ENCODE measurements at regions not wholly inside any gene's neighbourhood (a gene's known extent, or its start where the extent isn't known, plus 50 kb on each side); places are given as distances from the start of the nearest gene placed in this dataset.

- no peak for DNase-seq (ENCODE audit: low read depth)
Measured at GRCh38 chr11:81424822-81425221, 1308.8 kb downstream of the FAM181B start.

GRCh38 chr11:81422402-81422801 is 1311.3 kb downstream of the FAM181B start:
- no peak for DNase-seq (ENCODE audit: low read depth)

- DNase-seq (ENCODE audit: low read depth), result no peak
Measured at GRCh38 chr11:81421251-81421860, 1312.3 kb downstream of the FAM181B start.

GRCh38 chr11:81420668-81421250 is 1312.9 kb downstream of the FAM181B start:
- no peak for DNase-seq (ENCODE audit: low read depth)

- no peak for DNase-seq (ENCODE audit: low read depth)
Measured at GRCh38 chr11:81397316-81397715, 1336.3 kb downstream of the FAM181B start.

- DNase-seq (ENCODE audit: low read depth), result no peak
Measured at GRCh38 chr11:81394311-81394710, 1339.4 kb downstream of the FAM181B start.

GRCh38 chr11:81388326-81388725 is 1345.3 kb downstream of the FAM181B start:
- no peak for DNase-seq (ENCODE audit: low read depth)

GRCh38 chr11:81380395-81380794 is 1353.3 kb downstream of the FAM181B start:
- peak; percentile 0 for DNase-seq (ENCODE audit: low read depth)

GRCh38 chr11:81377418-81377817 is 1356.2 kb downstream of the FAM181B start:
- no peak for DNase-seq (ENCODE audit: low read depth)

GRCh38 chr11:81373986-81374385 is 1359.7 kb downstream of the FAM181B start:
- DNase-seq (ENCODE audit: low read depth), result no peak

GRCh38 chr11:81368192-81368591 is 1365.5 kb downstream of the FAM181B start:
- no peak for DNase-seq (ENCODE audit: low read depth)

GRCh38 chr11:81365496-81365895 is 1368.2 kb downstream of the FAM181B start:
- DNase-seq (ENCODE audit: low read depth), result no peak

- DNase-seq (ENCODE audit: low read depth), result peak; percentile 9
Measured at GRCh38 chr11:81359476-81359875, 1374.2 kb downstream of the FAM181B start.

- DNase-seq (ENCODE audit: low read depth), result no peak
Measured at GRCh38 chr11:81345609-81346008, 1388.1 kb downstream of the FAM181B start.

- no peak for DNase-seq (ENCODE audit: low read depth)
Measured at GRCh38 chr11:81342966-81343365, 1390.7 kb downstream of the FAM181B start.

GRCh38 chr11:81340225-81340624 is 1393.4 kb downstream of the FAM181B start:
- DNase-seq (ENCODE audit: low read depth), result no peak

- DNase-seq (ENCODE audit: low read depth), result no peak
Measured at GRCh38 chr11:81339521-81339920, 1394.1 kb downstream of the FAM181B start.

GRCh38 chr11:81337756-81338155 is 1395.9 kb downstream of the FAM181B start:
- no peak for DNase-seq (ENCODE audit: low read depth)

GRCh38 chr11:81332276-81332675 is 1401.4 kb downstream of the FAM181B start:
- DNase-seq (ENCODE audit: low read depth), result no peak

- no peak for DNase-seq (ENCODE audit: low read depth)
Measured at GRCh38 chr11:81331611-81332235, 1401.9 kb downstream of the FAM181B start.

GRCh38 chr11:81331088-81331487 is 1402.6 kb downstream of the FAM181B start:
- no peak for DNase-seq (ENCODE audit: low read depth)

GRCh38 chr11:81303038-81303664 is 1430.5 kb downstream of the FAM181B start:
- no peak for DNase-seq (ENCODE audit: low read depth)
